Right lobe of liver (tissue), 4 donors: ENCODE measurements at regions not wholly inside any gene's neighbourhood (a gene's known extent, or its start where the extent isn't known, plus 50 kb on each side); places are given as distances from the start of the nearest gene placed in this dataset.
"Not testable (repeated sequence)": the region's sequence is repeated elsewhere in the genome, so short reads cannot be mapped to it uniquely, and the experiment has no call there.

Source experiments
- CTCF ChIP-seq, 4 donors: fragments of 200-600 bp in 3 of 4; fragments of 450-650 bp in 1 of 4; IDR thresholded peaks; one replicate each; pipeline versions ENCODE4 v1.5.1 to v1.8.0; 2016 to 2022; ENCODE audit warnings: antibody characterized with exemption in 4 of 4, mild to moderate bottlenecking in 2 of 4
- POLR2A ChIP-seq: fragments of 450-650 bp; IDR thresholded peaks from one replicate; pipeline ENCODE4 v1.6.1; 2017; ENCODE audit warnings: antibody characterized with exemption, mild to moderate bottlenecking
- donor health status: DM: no; HTN: no; CAD: no.
- donor health status: DM: no; HTN: no; CAD: no.
- donor health status: DM: no; HTN: yes; CAD: no.

GRCh38 chr21:6075627-6076208, 4445.7 kb upstream of the TPTE start:
- TF ChIP-seq CTCF (IDR thresholded peaks at IDR 0.05); POLR2A: not testable (repeated sequence)
